ENCODE measurements at regions not wholly inside any gene's neighbourhood (a gene's known extent, or its start where the extent isn't known, plus 50 kb on each side); places are given as distances from the start of the nearest gene placed in this dataset.

DNA sequence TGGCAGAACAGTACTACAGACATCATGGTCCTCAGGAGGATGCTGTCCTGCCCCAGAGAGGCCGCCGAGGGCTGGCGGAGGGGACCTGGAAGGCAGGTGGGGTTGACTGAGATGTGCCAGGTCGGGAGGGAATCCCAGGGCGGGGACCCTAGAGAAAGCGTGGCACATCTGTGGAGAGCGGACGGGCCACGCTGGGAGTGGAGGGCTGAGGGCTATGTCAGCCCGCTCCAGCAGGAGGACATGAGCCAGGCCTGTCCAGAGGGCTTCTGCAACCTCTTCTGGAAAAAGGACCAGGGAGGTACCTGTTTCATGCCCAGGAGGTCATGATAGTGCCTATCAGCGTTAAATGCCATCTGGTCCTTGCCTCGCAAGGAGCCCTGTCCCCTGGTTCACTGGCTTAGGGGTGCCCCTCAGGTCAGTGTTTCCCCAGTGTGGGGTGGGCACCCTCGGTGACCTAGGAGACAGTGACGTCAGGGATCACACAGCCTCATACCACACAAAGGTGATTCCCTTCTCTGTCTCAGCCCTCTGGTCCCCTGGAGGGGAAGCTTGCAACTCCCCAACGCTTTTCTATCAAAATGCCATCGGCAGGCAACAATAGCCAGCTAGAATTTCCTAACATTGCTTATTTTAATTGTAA, 103.6 kb upstream of the IER5L start:
- TF ChIP-seq, protein P1, sequence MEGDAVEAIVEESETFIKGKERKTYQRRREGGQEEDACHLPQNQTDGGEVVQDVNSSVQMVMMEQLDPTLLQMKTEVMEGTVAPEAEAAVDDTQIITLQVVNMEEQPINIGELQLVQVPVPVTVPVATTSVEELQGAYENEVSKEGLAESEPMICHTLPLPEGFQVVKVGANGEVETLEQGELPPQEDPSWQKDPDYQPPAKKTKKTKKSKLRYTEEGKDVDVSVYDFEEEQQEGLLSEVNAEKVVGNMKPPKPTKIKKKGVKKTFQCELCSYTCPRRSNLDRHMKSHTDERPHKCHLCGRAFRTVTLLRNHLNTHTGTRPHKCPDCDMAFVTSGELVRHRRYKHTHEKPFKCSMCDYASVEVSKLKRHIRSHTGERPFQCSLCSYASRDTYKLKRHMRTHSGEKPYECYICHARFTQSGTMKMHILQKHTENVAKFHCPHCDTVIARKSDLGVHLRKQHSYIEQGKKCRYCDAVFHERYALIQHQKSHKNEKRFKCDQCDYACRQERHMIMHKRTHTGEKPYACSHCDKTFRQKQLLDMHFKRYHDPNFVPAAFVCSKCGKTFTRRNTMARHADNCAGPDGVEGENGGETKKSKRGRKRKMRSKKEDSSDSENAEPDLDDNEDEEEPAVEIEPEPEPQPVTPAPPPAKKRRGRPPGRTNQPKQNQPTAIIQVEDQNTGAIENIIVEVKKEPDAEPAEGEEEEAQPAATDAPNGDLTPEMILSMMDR (IDR thresholded peaks at IDR 0.05; ENCODE audit: low read depth, low read length) = no peak
- no peak overlapping the region for H3K4me3 ChIP-seq (ENCODE audit: low read depth, low read length)

DNA sequence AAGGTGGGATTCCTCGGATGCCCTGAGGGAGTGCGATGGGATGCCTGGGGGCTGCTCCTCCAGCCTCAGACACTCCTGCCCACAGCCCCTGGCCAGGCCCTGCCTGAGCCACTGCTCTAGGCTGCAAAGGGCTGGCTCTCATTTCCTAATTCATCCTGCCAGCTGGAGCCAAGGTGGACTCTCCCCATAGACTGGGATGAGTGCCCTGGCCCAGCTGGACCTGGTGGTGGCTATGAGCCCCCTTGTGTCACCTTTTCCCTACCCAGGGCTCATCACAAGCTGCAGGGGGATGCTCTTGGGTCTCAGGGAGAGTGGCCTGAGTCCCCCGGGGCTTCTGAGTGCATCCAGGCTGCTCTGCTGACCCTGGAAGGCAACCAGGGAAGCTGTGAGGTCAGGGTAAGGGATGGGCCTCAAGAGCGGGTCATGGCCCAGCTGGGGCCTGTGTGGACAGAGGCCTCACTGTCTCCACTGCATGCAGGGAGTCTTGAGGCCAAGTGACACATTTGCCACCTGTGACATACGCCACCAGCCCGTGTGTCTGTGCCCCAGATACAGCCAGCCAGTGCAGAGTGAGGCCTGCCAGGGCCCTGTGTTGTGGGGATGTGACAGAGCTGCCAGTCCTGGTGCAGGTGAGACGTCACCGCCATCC, 102.7 kb upstream of the IER5L start:
- TF ChIP-seq, protein P1 (IDR thresholded peaks at IDR 0.05; ENCODE audit: low read depth, low read length) = no peak
- no peak overlapping the region for H3K4me3 ChIP-seq (ENCODE audit: low read depth, low read length)

DNA sequence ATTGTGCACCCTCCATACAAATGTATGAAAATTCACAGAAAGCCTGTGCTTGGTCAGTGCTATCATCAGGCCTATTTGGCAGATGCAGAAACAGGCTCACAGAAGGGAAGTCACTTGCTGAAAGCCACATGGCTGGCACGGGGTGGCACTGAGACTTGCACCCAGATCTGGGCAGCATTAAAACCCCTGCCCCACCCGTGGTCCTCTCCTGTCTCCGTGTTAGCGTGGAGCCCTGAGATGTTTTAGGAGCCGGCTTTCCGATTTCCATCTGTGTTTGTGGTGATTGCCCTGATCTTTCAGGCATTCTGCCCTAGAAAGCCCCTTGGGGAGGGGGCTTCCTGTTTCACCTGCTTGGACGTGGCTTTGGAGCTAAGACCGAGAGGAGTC, 102.2 kb upstream of the IER5L start:
- TF ChIP-seq, protein P1 (IDR thresholded peaks at IDR 0.05; ENCODE audit: low read depth, low read length) = no peak

DNA sequence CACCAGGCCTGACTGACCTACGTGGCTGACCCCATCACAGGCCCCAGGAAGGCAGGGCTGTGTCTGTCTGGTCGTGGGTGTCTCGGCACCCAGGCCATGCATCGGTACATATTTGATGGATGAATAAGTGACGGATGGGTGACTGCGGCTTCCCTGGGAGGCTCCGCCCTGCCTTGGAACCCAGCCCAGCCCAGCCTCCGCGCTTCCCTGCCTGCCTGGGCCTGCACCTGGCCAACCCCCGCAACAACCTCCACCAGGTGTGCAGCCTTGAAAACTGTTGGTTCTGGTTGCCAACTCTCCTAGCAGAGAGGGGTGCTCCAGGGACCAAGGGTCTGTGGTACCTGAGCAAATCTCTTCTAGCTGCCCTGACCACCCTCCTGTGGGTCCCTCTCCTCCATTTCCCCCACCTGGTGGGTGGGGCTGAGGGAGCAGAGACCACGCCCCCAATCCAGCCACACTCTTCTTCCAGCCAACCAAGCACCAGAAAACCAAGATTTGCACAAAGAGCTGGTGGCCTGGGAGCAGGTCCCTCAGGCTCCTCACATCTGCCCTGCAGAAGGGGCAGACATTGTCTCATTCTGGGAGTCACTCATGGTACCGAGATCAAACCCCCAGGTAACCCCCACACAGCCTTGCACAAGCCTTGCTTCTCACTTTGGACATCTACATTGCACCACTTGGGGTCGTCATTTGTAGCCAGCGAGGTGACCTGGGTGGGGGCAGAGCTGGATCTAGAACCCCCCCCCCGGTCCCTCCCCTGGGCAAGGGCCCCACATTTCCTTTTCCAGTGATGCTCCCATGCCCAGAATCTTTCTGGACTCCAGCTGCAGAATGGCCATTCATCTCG, 100.6 kb upstream of the IER5L start:
- no peak overlapping the region for H3K4me3 ChIP-seq (ENCODE audit: low read depth, low read length)
- TF ChIP-seq, protein P1 (IDR thresholded peaks at IDR 0.05; ENCODE audit: low read depth, low read length) = no peak

More for the DNA sequence above, 102.2 kb upstream of the IER5L start:
- no peak overlapping the region for H3K4me3 ChIP-seq (ENCODE audit: low read depth, low read length)

- H3K4me3 ChIP-seq (ENCODE audit: low read depth, low read length) = no peak overlapping the region
- TF ChIP-seq, protein P1 (IDR thresholded peaks at IDR 0.05; ENCODE audit: low read depth, low read length) = no peak
These were observed 98.6 kb upstream of the IER5L start for GRCh38 chr9:129276486-129277230.

- H3K4me3 ChIP-seq (ENCODE audit: low read depth, low read length) = no peak overlapping the region
- TF ChIP-seq, protein P1 (IDR thresholded peaks at IDR 0.05; ENCODE audit: low read depth, low read length) = no peak
These were observed 97.7 kb upstream of the IER5L start for GRCh38 chr9:129275626-129276247.

All from WI38 (cell line).